Keratinocyte (primary cell): ENCODE measurements at regions not wholly inside any gene's neighbourhood (a gene's known extent, or its start where the extent isn't known, plus 50 kb on each side); places are given as distances from the start of the nearest gene placed in this dataset.

Experiments used
- DNase-seq: peaks from one replicate; pipeline ENCODE4 v3.0.0-alpha.2; 2011; ENCODE audit warnings: low read depth, missing footprints, low spot score
- FAIRE-seq: peaks from 2 replicates; lab custom pipeline; 2011; peaks lifted over from hg19 to GRCh38; lab: Jason Lieb, UNC
- H2AFZ ChIP-seq: 2 replicates; pipeline ENCODE4 v1.6.0; 2012; ENCODE audit warnings: low read length, control low read depth, inconsistent platforms; ENCODE audit not compliant: control insufficient read depth
- H3K27ac ChIP-seq: 2 replicates; pipeline ENCODE4 v1.5.1; 2011; ENCODE audit warnings: low read length; ENCODE audit not compliant: control insufficient read depth, insufficient read depth
- H3K27me3 ChIP-seq: 3 replicates; pipeline ENCODE4 v1.6.0; 2011; ENCODE audit warnings: low read length; ENCODE audit not compliant: control insufficient read depth, insufficient read depth; ENCODE audit errors: extremely low read depth
- H3K36me3 ChIP-seq, 2 experiments: 2 replicates in 1 of 2; 3 replicates in 1 of 2; pipeline ENCODE4 v1.5.1; 2011; ENCODE audit warnings: low read length in 2 of 2, mild to moderate bottlenecking in 1 of 2; ENCODE audit not compliant: control insufficient read depth in 2 of 2, insufficient read depth in 2 of 2; ENCODE audit errors: extremely low read depth in 1 of 2
- H3K4me1 ChIP-seq: 3 replicates; pipeline ENCODE4 v1.5.1; 2011; ENCODE audit warnings: low read length; ENCODE audit not compliant: control insufficient read depth, insufficient read depth; ENCODE audit errors: extremely low read depth
- H3K4me2 ChIP-seq: 3 replicates; pipeline ENCODE4 v1.6.0; 2011; ENCODE audit warnings: low read depth, low read length; ENCODE audit not compliant: control insufficient read depth, insufficient read depth; ENCODE audit errors: extremely low read depth
- H3K4me3 ChIP-seq, 3 experiments: fragments of 200-600 bp in 1 of 3; sonication (generic) in 1 of 3; 2 replicates in 2 of 3; 3 replicates in 1 of 3; pipeline ENCODE4 v1.5.1; 2011 to 2016; ENCODE audit warnings: low read length in 3 of 3, mild to moderate bottlenecking in 3 of 3, control low read depth in 2 of 3, inconsistent platforms in 1 of 3, low read depth in 1 of 3, mixed read lengths in 1 of 3, mixed run types in 1 of 3, moderate library complexity in 1 of 3; ENCODE audit not compliant: control insufficient read depth in 2 of 3, insufficient read depth in 2 of 3; ENCODE audit errors: extremely low read depth in 1 of 3
- H3K79me2 ChIP-seq: 2 replicates; pipeline ENCODE4 v1.6.0; 2012; ENCODE audit warnings: low read length; ENCODE audit not compliant: control insufficient read depth, insufficient read depth
- H3K9ac ChIP-seq: 3 replicates; pipeline ENCODE4 v1.6.0; 2011; ENCODE audit warnings: low read length; ENCODE audit not compliant: control insufficient read depth, insufficient read depth; ENCODE audit errors: extremely low read depth
- H3K9me1 ChIP-seq: 3 replicates; pipeline ENCODE4 v1.6.0; 2011; ENCODE audit warnings: low read length; ENCODE audit not compliant: control insufficient read depth, insufficient read depth; ENCODE audit errors: extremely low read depth
- H3K9me3 ChIP-seq: 2 replicates; pipeline ENCODE4 v1.5.1; 2012; ENCODE audit warnings: low read depth, low read length; ENCODE audit not compliant: control insufficient read depth
- H4K20me1 ChIP-seq: 3 replicates; pipeline ENCODE4 v1.6.0; 2011; ENCODE audit warnings: low read length; ENCODE audit not compliant: control insufficient read depth, insufficient read depth; ENCODE audit errors: extremely low read depth
- EZH2 ChIP-seq: IDR thresholded peaks from one replicate; pipeline ENCODE4 v1.6.1; 2012; ENCODE audit warnings: inconsistent platforms, mild to moderate bottlenecking, low read length, moderate library complexity
- dilution Hi-C: fragments of 300-500 bp; cut with MboI; formaldehyde crosslinking; loops from one replicate; pipeline ENCODE4 v1.7.0; 2020; ENCODE audit warnings: low sequenced_read_pairs; ENCODE audit not compliant: extremely low pct_ligation_motif_present
- TF ChIP-seq, protein P1 (sequence below), 3 experiments: IDR thresholded peaks in 1 of 3; conservative IDR thresholded peaks in 1 of 3; optimal IDR thresholded peaks in 1 of 3; 2 replicates in 2 of 3; 3 replicates in 1 of 3; pipeline versions ENCODE3 to v1.5.1; 2011; ENCODE audit warnings: low read length in 3 of 3, mild to moderate bottlenecking in 3 of 3, moderate library complexity in 2 of 3, control low read depth in 1 of 3, inconsistent platforms in 1 of 3; ENCODE audit not compliant: insufficient read depth in 2 of 3; ENCODE audit errors: extremely low read depth in 1 of 3

DNA sequence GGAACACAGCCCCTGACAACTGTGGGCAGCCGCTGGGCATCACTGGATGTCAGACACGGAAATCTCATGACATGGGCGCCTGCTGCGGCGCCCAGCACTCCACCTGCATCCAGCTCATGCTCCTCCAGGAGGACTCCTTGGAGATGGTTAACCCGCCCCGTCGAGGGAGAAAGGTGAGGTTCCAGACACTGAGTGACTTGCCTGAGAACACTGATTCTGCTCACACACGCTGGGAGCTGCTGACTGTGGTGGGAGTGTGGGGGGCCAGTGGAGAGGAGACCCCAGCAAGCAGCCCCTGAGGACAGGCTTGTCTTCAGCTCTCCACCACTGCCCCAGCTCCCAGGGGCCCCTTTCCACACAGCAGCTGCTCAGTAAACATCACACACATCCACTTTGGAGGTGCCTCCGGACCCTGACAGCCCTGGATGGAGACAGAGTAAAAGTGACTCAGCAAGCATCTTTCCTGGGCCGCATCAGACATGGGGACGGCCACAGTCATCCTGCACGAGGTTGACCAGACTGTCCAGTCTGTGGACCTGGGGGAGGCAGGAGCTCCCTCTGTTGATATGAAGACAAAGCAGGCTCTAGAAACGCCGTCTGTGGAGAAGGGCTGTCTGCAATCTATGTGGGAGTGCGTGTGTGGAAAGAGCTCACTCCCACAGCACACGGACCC, 283.7 kb upstream of the IRX4 start:
- TF ChIP-seq, protein P1, sequence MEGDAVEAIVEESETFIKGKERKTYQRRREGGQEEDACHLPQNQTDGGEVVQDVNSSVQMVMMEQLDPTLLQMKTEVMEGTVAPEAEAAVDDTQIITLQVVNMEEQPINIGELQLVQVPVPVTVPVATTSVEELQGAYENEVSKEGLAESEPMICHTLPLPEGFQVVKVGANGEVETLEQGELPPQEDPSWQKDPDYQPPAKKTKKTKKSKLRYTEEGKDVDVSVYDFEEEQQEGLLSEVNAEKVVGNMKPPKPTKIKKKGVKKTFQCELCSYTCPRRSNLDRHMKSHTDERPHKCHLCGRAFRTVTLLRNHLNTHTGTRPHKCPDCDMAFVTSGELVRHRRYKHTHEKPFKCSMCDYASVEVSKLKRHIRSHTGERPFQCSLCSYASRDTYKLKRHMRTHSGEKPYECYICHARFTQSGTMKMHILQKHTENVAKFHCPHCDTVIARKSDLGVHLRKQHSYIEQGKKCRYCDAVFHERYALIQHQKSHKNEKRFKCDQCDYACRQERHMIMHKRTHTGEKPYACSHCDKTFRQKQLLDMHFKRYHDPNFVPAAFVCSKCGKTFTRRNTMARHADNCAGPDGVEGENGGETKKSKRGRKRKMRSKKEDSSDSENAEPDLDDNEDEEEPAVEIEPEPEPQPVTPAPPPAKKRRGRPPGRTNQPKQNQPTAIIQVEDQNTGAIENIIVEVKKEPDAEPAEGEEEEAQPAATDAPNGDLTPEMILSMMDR (optimal IDR thresholded peaks at IDR 0.05 in 1 of 3, IDR thresholded peaks at IDR 0.05 in 1 of 3, conservative IDR thresholded peaks at IDR 0.05 in 1 of 3; ENCODE audit: extremely low read depth in 1 of 3, insufficient read depth in 2 of 3, low read length in 3 of 3) = no peak
- TF ChIP-seq EZH2 = no peak

DNA sequence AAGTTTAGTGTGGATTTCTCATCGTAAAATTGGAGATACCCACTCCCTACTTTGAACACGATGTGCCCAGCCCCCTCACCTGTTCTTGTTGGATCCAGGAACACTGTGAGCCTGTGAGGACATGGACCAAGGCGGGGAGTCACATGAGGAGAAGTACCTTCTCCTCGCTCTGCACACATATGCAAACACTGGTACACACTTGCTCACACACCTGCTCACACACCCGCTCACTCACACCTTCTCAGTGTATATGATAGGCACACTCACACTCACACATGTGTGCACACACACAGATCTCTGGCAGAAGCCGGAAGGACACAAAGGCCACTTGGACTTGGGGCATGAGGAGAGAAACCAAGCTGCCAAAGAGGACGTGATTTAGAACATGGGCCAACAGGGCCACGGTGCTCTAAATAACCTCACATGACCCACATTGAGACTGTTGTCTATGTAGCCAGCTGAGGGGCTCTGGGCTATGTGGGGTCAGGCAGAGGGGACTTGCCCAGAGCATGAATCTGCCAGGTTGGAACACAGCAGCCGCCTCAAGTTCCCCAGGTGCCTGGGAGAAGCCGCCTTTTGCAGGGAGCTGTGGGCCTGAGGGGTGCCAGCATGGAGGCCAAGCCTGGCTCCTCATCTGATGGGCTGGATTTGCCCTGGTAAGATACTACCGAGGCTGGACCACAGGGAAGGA, 283.0 kb upstream of the IRX4 start:
- H3K27me3 ChIP-seq = peaks cover 13% of the 10 kb centered on the region
- no peak for TF ChIP-seq EZH2
- TF ChIP-seq, protein P1 (optimal IDR thresholded peaks at IDR 0.05 in 1 of 3, IDR thresholded peaks at IDR 0.05 in 1 of 3, conservative IDR thresholded peaks at IDR 0.05 in 1 of 3; ENCODE audit: extremely low read depth in 1 of 3, insufficient read depth in 2 of 3, low read length in 3 of 3) = no peak
- no peak for FAIRE-seq
- H3K9ac ChIP-seq = no peak overlapping the region
- dilution Hi-C loops = no loop called here
- no peaks in the 10 kb centered on the region for H3K9me1 ChIP-seq
- no peaks in the 10 kb centered on the region for H4K20me1 ChIP-seq
- H3K4me1 ChIP-seq = no peaks in the 10 kb centered on the region
- H3K79me2 ChIP-seq = no peaks in the 10 kb centered on the region
- H3K27ac ChIP-seq = no peak overlapping the region
- H3K4me2 ChIP-seq = no peak overlapping the region
- H3K36me3 ChIP-seq = no peaks in the 10 kb centered on the region
- H3K4me3 ChIP-seq = no peak overlapping the region
- H2AFZ ChIP-seq = no peak overlapping the region
- no peaks in the 10 kb centered on the region for H3K9me3 ChIP-seq
- DNase-seq = no peak

More for the DNA sequence above, 283.7 kb upstream of the IRX4 start:
- Histone ChIP-seq H3K4me2 (no peak overlapping the region), H3K27ac (no peak overlapping the region), H3K9ac (no peak overlapping the region), H3K4me1 (no peaks in the 10 kb centered on the region), H3K27me3 (peaks cover 13% of the 10 kb centered on the region), H3K79me2 (no peaks in the 10 kb centered on the region), H3K9me1 (no peaks in the 10 kb centered on the region), H4K20me1 (no peaks in the 10 kb centered on the region), H3K36me3 (no peaks in the 10 kb centered on the region), H3K4me3 (no peak overlapping the region), H3K9me3 (no peaks in the 10 kb centered on the region), H2AFZ (no peak overlapping the region)
- dilution Hi-C loops = no loop called here
- DNase-seq (no peak), FAIRE-seq (no peak)
